GM18868 (cell line): ENCODE measurements at regions not wholly inside any gene's neighbourhood (a gene's known extent, or its start where the extent isn't known, plus 50 kb on each side); places are given as distances from the start of the nearest gene placed in this dataset.

Source experiments
- ATAC-seq: cut with Tn5 transposase; IDR thresholded peaks from one replicate; pipeline ENCODE4 v1.9.1; 2021; ENCODE audit warnings: mild to moderate bottlenecking, moderate library complexity; ENCODE audit not compliant: unreplicated experiment

- ATAC-seq, result no peak
Measured at GRCh38 chr9:107386396-107386795, 103.2 kb downstream of the KLF4 start.
